Right lobe of liver (tissue), 4 donors: ENCODE measurements at regions not wholly inside any gene's neighbourhood (a gene's known extent, or its start where the extent isn't known, plus 50 kb on each side); places are given as distances from the start of the nearest gene placed in this dataset.

ENCODE experiments used
- CTCF ChIP-seq, 4 donors: fragments of 200-600 bp in 3 of 4; fragments of 450-650 bp in 1 of 4; IDR thresholded peaks; one replicate each; pipeline versions ENCODE4 v1.5.1 to v1.8.0; 2016 to 2022; ENCODE audit warnings: antibody characterized with exemption in 4 of 4, mild to moderate bottlenecking in 2 of 4
- POLR2A ChIP-seq: fragments of 450-650 bp; IDR thresholded peaks from one replicate; pipeline ENCODE4 v1.6.1; 2017; ENCODE audit warnings: antibody characterized with exemption, mild to moderate bottlenecking
- donor health status: DM: no; HTN: no; CAD: no.
- donor health status: DM: no; HTN: no; CAD: no.
- donor health status: DM: no; HTN: yes; CAD: no.

GRCh38 chr19:21626924-21627697, 121.7 kb downstream of the ZNF429 start:
- no peak for TF ChIP-seq CTCF (IDR thresholded peaks at IDR 0.05)
- no peak for TF ChIP-seq POLR2A
